Stimulated activated CD4-positive, alpha-beta T cell treated with anti-CD3 and anti-CD28 coated beads, Interleukin-4, amount 100 ng/mL, for 1 hour (primary cell): ENCODE measurements at regions not wholly inside any gene's neighbourhood (a gene's known extent, or its start where the extent isn't known, plus 50 kb on each side); places are given as distances from the start of the nearest gene placed in this dataset.
"Not testable (repeated sequence)": the region's sequence is repeated elsewhere in the genome, so short reads cannot be mapped to it uniquely, and the experiment has no call there.

Experiments
- DNase-seq: peaks from one replicate; pipeline ENCODE4 v3.0.0-alpha.2; 2020

- no peak for DNase-seq
Measured at GRCh38 chr5:56656846-56657726, 158.3 kb upstream of the MAP3K1 start.

- DNase-seq, result no peak
Measured at GRCh38 chr5:56651893-56652292, 163.5 kb upstream of the MAP3K1 start.

GRCh38 chr5:56650386-56650785 is 165.0 kb upstream of the MAP3K1 start:
- DNase-seq, result no peak

GRCh38 chr5:56649569-56649968 is 165.8 kb upstream of the MAP3K1 start:
- DNase-seq, result no peak

GRCh38 chr5:56648460-56649034 is 166.8 kb upstream of the MAP3K1 start:
- DNase-seq, result no peak

GRCh38 chr5:56647099-56647850 is 168.1 kb upstream of the MAP3K1 start:
- no peak for DNase-seq

- no peak for DNase-seq
Measured at GRCh38 chr5:56641635-56642260, 173.6 kb upstream of the MAP3K1 start.

GRCh38 chr5:56640763-56641406 is 174.5 kb upstream of the MAP3K1 start:
- DNase-seq, result no peak

GRCh38 chr5:56639476-56639875 is 175.9 kb upstream of the MAP3K1 start:
- no peak for DNase-seq

GRCh38 chr5:56638768-56639238 is 176.5 kb upstream of the MAP3K1 start:
- DNase-seq, result no peak

- no peak for DNase-seq
Measured at GRCh38 chr5:56638061-56638621, 177.2 kb upstream of the MAP3K1 start.

- no peak for DNase-seq
Measured at GRCh38 chr5:56637321-56637920, 177.9 kb upstream of the MAP3K1 start.

GRCh38 chr5:56633950-56634349 is 181.4 kb upstream of the MAP3K1 start:
- DNase-seq, result no peak

GRCh38 chr5:56632939-56633338 is 182.4 kb upstream of the MAP3K1 start:
- no peak for DNase-seq

- DNase-seq, result no peak
Measured at GRCh38 chr5:56632199-56632598, 183.2 kb upstream of the MAP3K1 start.

GRCh38 chr5:56631719-56632118 is 183.6 kb upstream of the MAP3K1 start:
- no peak for DNase-seq

GRCh38 chr5:56628616-56629015 is 186.7 kb upstream of the MAP3K1 start:
- not testable (repeated sequence) for DNase-seq

GRCh38 chr5:56625541-56625940 is 189.8 kb upstream of the MAP3K1 start:
- DNase-seq, result no peak

GRCh38 chr5:56624751-56625150 is 190.6 kb upstream of the MAP3K1 start:
- no peak for DNase-seq

GRCh38 chr5:56622141-56622540 is 193.2 kb upstream of the MAP3K1 start:
- DNase-seq, result no peak

GRCh38 chr5:56620903-56621677 is 194.3 kb upstream of the MAP3K1 start:
- no peak for DNase-seq
